ENCODE measurements at regions not wholly inside any gene's neighbourhood (a gene's known extent, or its start where the extent isn't known, plus 50 kb on each side); places are given as distances from the start of the nearest gene placed in this dataset.
"Not testable (repeated sequence)": the region's sequence is repeated elsewhere in the genome, so short reads cannot be mapped to it uniquely, and the experiment has no call there.

DNA sequence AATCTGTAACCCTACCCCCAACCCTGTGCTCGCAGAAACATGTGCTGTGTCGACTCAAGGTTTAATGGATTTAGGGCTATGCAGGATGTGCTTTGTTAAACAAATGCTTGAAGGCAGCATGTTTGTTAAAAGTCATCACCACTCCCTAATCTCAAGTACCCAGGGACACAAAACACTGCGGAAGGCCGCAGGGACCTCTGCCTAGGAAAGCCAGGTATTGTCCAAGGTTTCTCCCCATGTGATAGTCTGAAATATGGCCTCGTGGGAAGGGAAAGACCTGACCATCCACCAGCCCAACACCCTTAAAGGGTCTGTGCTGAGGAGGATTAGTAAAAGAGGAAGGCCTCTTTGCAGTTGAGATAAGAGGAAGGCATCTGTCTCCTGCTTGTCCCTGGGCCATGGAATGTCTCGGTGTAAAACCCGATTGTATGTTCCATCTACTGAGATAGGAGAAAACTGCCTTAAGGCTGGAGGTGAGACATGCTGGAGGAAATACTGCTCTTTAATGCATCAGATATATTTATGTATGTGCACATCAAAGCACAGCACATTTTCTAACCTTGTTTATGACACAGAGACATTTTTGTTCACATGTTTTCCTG, 94.4 kb downstream of the LSM3 start:
- not testable (repeated sequence) for DNase-seq (ENCODE audit: low read depth in 3 of 3)

DNA sequence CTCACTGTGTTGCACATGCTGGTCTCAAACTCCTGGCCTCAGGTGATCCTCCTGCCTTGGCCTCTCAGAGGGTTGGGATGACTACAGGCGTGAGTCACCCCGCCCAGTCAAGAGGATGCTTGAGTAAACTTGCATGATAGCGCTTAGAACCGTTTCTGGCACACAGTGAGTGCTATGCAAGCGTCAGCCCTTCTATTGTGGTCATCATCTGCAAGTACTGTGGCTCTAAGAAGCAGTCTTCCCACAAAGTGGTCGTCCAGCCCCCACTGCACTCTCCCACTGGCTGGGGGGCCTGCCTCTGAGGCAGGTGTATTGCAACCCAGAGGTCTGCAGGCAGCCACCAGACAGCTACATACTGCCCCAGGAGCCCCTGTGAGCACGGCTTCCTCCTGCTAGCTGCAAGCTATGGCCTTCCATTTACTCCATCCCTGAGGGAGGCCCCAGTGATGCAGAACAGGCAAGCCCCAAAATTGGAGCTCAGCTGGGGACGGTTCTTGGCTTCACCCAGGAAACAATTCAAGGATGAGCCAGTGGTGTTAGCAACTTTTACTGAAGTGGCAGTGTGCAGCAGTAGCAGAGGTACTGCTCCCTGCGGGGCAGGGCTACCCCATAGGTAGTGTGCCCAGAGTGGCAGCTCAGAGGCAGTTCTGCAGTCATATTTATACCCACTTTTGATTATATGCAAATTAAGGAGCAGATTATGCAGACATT, 95.4 kb downstream of the LSM3 start:
- no peak for DNase-seq (ENCODE audit: low read depth in 3 of 3)

DNA sequence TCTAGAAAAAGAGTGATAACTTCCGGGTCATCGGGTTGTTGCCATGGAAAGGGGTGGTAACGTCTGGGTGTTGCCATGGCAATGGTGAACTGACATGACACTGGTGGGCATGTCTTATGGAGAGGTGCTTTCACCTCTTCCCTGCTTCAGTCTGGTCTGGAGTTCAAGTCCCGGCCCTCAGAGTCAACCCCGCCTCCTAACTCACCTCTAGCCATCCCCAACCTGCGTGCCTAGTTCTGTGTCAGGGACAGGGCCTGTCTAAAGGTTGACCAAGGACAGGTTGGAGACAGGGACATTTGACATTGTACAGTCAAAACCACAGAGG, 96.0 kb downstream of the LSM3 start:
- DNase-seq (ENCODE audit: low read depth in 3 of 3) = no peak

DNA sequence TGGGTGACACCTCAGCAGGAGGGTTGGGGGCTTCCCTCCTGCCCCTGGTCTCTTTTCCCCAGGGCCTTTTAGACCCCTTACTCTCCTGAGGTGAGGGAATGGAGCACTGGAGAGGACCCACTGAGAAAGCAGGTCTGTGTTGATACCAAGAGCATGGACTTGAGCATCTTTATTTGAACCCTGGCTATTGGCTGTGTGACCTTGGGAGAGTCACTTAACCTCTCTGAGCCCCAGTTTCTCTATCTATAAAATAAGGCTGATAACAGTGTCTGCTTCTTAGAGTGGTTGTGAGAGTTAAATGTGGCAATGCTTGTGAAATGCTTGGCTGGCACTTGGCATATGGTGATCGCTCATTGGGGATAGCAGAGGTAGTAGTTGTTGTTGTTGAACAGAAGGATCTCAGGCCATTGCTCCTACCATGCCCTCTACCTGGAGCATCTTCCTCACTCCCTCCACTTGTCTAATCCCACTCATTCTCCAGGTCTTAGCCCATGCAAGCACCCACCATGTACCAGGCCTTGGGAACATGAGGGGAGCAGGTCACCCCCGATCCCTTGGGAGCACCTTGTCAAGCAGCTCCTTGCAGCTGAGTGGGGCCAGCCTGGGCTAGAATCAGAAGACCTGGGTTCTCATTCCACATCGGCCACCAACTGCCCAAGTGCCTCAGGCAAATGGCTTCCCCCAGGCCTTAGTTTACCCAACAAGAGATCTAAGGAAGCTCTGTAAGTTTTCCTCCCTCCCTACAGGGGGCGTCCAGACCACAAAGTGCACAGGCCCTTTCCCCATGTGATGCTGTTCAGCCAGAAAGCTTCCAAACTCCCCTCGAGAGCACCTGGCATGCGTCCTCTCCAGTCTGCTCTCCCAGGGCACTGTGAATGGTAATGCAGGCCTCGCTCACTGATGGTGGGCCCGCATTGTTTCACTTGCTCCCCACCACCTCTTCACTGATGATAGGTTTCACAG, 96.7 kb downstream of the LSM3 start:
- no peak for DNase-seq (ENCODE audit: low read depth in 3 of 3)

DNA sequence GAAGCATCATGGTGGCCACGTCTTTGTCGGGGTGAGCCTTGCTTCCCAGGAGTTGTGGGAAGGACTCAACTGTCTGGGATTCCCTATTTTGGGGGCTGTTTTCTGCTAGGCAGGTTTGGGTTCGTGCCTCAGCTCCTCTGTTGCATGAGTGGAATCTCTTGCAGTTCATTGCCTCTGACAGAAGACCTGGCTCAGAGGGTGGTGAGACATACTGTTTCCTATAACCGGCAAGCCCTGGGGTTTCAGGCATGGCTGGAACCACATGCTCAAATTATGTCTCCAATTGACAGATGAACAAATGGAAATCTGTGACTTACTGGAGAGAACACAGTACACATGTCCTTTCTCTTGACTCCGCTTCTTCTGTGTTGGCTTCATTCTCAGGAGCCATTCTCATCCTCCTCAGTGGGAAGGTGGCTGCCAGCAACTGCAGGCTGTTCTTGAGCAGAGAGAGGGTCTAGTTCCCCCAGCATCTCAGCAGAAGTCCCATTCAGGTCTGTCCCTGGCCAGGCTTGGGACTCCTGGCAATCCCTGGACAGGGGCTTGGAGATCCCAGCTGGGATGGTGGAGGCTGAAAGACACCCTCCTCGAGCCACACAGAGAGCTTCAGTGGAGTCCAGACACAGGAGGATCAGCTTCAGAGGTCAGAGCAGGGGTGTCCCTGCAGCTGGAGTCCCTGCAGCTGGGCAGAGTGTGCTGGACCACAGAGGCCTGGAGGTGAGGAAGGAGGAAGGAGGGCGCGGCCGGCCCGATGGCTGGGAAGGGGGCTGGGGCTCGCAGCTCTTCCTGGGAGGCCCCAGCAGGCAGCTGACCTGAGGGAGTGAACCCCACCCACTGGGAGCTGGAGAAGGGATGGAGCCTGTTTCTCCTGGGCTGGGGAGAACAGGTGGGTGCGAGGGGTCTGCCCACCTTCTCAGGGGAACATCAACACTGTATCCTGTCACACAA, 97.6 kb downstream of the LSM3 start:
- no peak for DNase-seq (ENCODE audit: low read depth in 3 of 3)

DNA sequence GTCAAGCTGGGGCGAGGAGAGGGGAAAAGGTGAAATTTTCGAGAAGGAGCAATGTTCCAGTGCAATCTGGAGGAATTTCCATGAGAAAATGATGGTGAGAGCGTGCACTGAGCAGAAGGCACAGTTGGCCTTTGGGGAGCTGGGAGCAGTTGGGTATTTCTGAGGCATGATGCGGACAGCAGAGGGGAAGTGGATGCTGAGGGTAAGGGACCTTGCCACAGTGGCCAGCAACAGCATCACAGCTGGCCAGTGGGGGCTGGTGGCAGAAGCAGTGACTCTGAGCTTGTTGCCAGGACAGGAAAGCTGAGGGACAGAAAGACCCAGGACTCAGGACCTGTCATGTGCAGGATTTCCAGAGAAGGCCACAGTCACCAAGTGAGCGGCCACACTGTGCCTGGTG, 98.9 kb downstream of the LSM3 start:
- no peak for DNase-seq (ENCODE audit: low read depth in 3 of 3)

DNA sequence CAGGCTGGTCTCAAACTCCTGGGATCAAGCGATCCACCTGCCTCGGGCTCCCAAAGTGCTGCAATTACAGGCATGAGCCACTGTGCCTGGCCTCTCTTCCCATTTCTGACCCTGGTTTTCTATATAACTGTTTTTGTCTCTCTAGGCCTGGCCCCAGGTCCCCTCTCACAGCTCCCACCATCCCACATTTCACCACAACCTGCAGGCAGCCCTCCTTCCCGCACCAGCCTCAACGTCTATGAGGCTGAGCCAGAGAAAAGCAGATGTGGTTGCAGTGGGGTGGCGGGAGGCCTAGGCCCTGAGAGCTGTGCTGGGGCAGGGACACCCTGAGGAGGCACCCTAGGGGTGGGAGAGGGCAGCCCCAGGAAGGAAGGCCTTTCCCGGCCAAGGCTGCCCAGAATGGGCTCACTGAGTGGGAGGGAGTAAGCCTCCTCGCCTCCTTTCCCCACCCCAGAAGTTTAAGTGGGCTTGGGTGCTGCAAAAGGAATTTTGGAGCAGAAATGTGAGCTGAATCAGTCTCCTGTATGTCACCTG, 99.7 kb downstream of the LSM3 start:
- DNase-seq (ENCODE audit: low read depth in 3 of 3) = no peak

DNA sequence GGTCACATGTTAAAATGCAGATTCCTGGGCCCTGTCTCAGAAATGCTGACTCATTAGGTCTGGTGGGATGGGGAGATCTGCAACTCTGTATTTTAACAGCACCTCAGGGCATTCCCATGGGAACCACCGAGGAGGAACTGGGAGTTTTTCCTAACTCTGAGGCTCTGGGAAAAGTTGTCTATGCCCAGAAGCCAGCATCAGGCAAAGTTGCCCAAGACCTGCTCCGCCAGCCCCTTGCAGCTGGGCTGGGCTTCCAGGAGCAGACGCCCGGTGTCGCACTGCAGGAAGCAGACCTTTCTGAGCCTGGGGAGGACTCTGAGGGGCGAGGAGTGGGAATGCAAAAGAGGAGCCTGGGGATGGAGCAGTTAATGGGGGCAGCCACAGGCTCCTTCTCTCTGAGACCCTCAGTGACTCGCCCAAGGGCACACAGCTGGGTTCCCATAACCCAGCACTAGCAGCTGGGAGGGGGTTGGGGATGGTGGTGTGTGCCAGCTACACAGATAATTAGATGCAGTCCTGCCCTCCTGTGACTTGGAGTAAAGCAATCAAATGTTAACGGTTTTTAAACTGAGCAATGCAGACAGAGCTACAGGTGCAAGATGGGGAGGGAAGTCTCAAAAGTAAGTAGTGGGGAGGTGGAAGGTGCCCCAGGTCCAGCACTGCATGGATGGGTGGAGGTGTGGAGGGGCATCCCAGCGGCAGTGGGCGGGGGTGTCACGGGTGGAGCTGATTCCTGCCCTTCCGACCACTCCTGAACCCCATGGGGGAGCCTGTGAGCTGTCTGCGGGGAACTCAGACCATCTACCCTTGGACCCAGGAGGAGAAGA, 100.4 kb downstream of the LSM3 start:
- no peak for DNase-seq (ENCODE audit: low read depth in 3 of 3)

DNA sequence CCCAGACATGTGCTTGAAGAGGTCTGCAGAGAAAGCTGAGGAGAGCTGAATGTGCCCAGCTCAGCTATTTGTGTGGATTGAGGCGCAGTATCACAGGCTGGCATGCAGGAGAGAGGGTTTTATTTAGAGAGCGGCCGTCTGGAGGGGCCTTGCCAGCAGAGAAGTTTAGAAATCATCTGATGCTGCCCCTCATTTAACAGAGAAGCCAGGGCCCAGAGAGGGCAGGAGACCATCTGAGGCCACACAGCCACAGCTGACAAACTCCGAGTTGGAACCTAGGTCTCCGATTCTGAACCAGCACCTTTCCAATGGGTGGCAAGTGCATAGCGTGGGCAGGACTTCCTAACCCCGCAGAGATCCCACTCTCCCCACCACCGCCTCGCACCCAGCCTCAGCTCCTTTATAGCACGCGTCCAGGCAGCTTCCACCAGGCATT, 101.0 kb downstream of the LSM3 start:
- DNase-seq (ENCODE audit: low read depth in 3 of 3) = no peak

DNA sequence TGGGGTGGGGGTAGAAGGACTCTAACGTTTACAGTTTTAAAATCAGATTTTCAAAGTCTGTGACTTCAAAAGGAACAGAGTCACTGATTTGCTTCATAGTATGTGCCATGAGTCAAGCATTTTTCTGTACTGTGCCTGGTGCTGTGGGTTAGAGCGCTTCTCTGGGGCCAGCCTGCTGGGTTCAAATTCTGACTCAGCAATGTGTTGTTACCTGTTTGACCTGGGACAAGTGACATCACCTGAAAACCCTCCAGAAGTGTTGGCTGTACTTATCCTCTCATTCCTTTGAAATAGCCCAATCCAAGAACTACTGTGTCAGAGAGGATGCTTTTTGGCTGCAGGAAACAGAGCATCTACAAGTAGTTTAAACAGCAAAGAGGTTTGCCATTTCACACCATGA, 101.7 kb downstream of the LSM3 start:
- no peak for DNase-seq (ENCODE audit: low read depth in 3 of 3)

DNA sequence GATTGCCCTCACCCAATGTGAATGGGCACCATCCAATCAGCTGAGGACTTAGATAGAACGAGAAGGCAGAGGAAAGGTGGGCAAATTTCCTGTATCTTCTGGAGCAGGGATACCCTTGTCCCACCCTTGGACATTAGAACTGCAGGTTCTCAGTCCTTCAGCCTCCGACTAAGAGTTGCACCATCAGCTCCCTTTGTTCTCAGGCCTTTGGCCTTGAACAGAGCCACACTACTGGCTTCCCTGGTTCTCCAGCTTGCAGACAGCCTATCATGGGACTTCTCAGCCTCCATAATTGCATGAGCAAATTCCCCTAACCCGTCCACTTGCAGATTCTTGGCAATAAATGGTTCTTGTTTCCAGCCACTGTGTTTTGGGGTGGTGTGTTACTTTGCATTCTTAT, 102.4 kb downstream of the LSM3 start:
- no peak for DNase-seq (ENCODE audit: low read depth in 3 of 3)

DNA sequence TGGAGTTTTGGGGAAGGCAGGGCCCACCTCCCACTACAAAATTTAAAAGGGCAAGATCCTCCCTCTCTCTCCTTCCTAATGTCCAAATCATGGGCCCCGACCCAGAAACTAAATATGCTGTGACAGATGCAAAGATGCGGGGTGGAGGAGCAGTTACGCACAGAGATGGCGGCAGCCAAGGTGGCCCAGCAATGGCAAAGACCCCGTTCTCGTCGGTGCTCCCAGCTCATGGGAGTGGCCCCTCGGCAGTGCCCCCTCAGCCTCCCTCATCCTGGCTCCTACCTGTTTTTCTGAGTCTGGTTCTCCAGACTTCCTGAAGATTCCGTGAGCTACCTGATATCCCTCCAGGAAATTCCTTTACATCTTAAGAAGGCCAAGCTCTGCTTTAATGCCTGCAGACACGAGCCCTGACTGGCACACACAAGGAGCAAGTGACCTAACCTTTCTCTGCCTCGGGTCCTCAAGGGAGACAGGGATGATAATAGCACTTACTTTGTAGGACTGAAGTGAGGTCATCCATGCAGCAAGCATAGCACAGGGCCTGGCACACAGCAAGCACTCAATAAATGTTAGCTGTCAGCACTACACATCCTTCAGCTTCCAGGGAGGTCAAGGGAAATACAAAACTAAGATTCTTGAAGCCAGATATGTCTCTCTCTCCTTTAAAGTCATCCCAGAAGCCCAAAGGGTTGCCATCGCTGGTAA, 103.5 kb downstream of the LSM3 start:
- no peak for DNase-seq (ENCODE audit: low read depth in 3 of 3)

DNA sequence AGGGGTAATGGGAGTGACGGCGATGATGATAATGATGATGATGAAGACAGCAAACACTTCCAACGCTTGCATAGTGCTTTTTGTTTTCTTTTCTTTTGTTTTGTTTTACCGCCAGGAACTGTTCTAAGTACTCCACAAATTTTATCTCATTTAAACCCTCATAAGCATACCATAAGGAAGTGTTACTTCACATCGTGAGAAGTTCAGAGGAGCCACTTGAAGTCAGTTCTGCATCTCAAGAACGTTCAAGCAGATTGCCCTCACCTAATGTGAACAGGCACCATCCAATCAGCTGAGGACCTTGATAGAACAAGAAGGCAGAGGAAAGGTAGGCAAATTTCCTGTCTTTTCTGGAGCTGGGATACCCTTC, 104.1 kb downstream of the LSM3 start:
- DNase-seq (ENCODE audit: low read depth in 3 of 3) = no peak

DNA sequence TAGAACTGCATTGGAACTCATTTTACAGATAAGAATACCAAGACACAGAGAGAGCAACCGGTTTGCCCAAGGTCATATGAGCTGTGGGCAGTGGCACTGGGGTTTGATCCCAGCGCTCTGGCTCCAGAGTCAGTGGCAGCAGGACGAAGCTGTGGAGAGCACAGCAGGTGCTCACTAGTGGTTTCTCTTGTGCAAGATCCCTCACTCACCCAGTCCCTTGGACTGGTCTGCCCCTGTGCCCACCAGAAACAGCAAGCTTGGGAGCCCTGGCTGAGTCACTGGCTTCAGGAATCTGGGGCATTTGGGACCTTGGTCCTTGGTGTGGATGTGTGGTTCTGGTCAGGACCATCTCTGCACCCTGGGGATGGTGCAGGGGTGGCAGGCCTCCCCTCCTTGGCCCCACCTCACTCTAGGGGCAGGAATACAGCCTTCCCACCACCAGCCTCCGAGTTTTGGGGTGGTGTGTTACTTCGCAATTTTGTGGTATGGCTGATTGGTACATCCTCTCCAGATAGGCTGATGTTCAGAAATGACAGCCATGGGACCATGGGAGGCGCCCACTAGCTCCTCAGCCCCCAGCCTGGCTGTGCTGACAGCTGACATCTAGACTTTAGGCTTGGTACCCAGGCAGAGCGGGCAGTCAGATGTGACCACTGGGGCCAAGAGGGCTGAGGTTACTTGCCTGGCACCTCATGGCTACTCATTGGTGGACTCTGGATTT, 104.6 kb downstream of the LSM3 start:
- DNase-seq (ENCODE audit: low read depth in 3 of 3) = no peak

DNA sequence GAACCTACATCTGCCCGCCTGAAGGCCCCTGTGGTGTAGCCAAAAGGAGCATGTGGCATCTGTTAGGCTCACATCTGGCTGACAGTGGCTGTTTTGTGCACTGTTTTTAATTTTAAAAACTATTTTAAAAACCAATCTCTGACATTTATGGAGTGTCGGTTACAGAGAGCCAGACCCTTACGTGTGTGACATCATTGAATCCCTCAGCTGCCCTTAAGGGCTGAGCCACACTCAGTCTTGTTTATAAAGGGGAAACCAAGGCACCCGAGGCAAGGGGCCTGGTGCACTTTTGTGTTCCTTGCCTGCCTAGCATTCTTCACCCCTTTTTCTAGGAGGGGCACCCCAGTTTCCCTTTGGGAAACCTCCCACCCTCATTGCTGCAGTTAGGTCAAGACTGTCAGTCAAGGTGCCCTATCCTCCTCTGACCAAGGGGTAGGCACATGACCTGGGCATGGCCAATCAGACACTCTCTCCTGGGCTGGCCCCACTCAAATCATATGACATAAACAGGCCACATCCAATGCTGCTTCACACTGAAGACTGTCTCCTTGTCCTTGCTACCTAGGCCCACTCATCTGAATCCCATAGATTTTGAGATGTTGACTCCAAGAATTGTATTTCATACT, 105.3 kb downstream of the LSM3 start:
- no peak for DNase-seq (ENCODE audit: low read depth in 3 of 3)

DNA sequence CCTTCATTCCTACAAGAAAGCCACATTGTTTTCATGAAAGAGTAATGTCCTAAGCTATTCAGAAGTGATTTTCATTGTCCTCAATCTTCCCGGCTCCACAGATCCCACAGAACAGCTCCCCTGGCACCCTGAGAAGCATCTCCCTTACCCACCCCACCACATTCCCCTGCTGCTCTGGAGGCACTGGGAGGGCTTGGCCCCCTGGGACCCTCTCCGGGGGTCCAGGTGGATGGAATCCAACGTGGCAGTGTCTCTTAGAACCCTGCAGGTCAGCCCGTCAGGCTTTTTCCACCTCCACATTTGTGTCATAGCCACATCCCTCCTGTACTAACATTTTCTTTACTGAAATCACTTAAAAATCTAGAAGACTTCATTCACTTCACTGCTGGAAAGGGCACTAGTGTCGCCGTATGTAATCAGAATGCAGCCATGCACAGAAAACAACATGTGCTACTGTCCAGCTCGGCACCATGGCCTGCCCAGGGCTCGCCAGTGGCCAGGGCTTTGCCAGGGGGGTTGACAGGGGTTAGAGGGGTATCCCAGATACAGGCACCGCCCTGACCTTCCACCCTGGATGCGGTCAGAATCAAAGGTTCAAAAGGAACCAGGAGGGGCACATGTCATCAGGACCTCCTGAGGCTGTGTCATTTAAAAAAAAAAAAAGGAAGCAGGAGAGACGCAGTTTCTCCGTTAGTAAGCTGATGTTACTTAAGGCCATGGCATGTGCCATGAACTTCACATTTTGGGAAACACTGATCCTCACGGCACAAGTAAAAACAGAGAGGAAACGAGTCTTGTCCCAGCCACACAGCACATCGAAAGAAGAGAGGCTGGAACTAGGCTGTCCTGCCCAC, 106.3 kb downstream of the LSM3 start:
- no peak for DNase-seq (ENCODE audit: low read depth in 3 of 3)

DNA sequence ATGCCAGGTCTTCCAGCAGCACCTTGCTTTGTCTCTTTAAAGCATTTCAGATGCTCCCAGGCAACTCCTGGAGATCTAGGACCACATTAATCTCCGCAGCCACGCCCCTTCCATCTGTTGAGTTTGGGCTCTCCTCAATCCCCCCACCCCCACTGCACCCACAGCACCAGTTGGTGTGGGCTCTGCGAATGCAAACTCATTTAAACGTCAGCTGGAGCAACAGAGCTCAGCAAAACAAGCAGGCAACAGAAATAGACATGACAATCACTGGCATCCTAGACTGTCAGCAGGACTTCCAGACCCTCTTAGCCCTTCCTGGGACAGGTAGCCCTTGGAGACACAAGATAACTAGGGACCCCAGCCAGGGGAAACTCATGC, 106.9 kb downstream of the LSM3 start:
- no peak for DNase-seq (ENCODE audit: low read depth in 3 of 3)
